ENCODE measurements at regions not wholly inside any gene's neighbourhood (a gene's known extent, or its start where the extent isn't known, plus 50 kb on each side); places are given as distances from the start of the nearest gene placed in this dataset.

GRCh38 chr11:106309070-106309684 is 231.7 kb downstream of the AASDHPPT start:
- H3K27ac ChIP-seq (ENCODE audit: insufficient read depth, low read depth, low read length) = no peak overlapping the region
- H3K4me1 ChIP-seq (ENCODE audit: control insufficient read depth, extremely low read depth, insufficient read depth, low read length) = no peaks in the 10 kb centered on the region
- ChIA-PET POLR2A (no interaction called here), CTCF (no interaction called here)
- no peak for FAIRE-seq
- no peak for DNase-seq (ENCODE audit: low read depth, low spot score)
- no peak overlapping the region for H3K4me3 ChIP-seq (replicated peaks in 1 of 3; ENCODE audit: insufficient read depth in 1 of 3, low read depth in 1 of 3, low read length in 3 of 3)
- H3K36me3 ChIP-seq (ENCODE audit: control insufficient read depth in 2 of 2, extremely low read depth in 1 of 2, insufficient read depth in 2 of 2, low read length in 2 of 2) = no peaks in the 10 kb centered on the region
- no peaks in the 10 kb centered on the region for H3K79me2 ChIP-seq (ENCODE audit: control insufficient read depth, insufficient read depth, low read length)
- no TSS peak for BruUV-seq (replicated peaks)
- H3K27me3 ChIP-seq (ENCODE audit: control insufficient read depth in 2 of 2, insufficient read depth in 2 of 2, low read length in 2 of 2) = no peaks in the 10 kb centered on the region
- no peaks in the 10 kb centered on the region for H3K9me1 ChIP-seq (replicated peaks; ENCODE audit: control insufficient read depth, extremely low read depth, insufficient read depth, low read length)
- dilution Hi-C loops (cut with MboI; ENCODE audit: extremely low pct_ligation_motif_present, low sequenced_read_pairs) = no loop called here
- no peak overlapping the region for H3K9ac ChIP-seq (replicated peaks; ENCODE audit: extremely low read depth, insufficient read depth, low read length)
- H3K4me2 ChIP-seq (ENCODE audit: insufficient read depth, low read length) = no peak overlapping the region
- H3K9me3 ChIP-seq (replicated peaks; ENCODE audit: control insufficient read depth, insufficient read depth, low read length) = no peaks in the 10 kb centered on the region
- H2AFZ ChIP-seq (ENCODE audit: low read depth, low read length) = no peak overlapping the region
- TF ChIP-seq POLR2AphosphoS5 (IDR thresholded peaks at IDR 0.05; ENCODE audit: insufficient read depth, low read depth, low read length) (no peak), MYC (IDR thresholded peaks at IDR 0.05; ENCODE audit: low read depth, low read length) (no peak), GATA2 (IDR thresholded peaks at IDR 0.05; ENCODE audit: insufficient read depth, insufficient read length, low read depth, low read length) (no peak), MAX (IDR thresholded peaks at IDR 0.05; ENCODE audit: insufficient read depth, insufficient read length) (no peak), FOS (IDR thresholded peaks at IDR 0.05; ENCODE audit: borderline replicate concordance, insufficient read depth, low read length) (no peak), POLR2A (IDR thresholded peaks at IDR 0.05; ENCODE audit: low read depth, low read length) (no peak), EZH2 (IDR thresholded peaks at IDR 0.05; ENCODE audit: borderline replicate concordance, low read depth, low read length, severe bottlenecking) (no peak), JUN (IDR thresholded peaks at IDR 0.05; ENCODE audit: borderline replicate concordance, insufficient read depth, insufficient read length, low read depth) (no peak)
- TF ChIP-seq, protein P1, sequence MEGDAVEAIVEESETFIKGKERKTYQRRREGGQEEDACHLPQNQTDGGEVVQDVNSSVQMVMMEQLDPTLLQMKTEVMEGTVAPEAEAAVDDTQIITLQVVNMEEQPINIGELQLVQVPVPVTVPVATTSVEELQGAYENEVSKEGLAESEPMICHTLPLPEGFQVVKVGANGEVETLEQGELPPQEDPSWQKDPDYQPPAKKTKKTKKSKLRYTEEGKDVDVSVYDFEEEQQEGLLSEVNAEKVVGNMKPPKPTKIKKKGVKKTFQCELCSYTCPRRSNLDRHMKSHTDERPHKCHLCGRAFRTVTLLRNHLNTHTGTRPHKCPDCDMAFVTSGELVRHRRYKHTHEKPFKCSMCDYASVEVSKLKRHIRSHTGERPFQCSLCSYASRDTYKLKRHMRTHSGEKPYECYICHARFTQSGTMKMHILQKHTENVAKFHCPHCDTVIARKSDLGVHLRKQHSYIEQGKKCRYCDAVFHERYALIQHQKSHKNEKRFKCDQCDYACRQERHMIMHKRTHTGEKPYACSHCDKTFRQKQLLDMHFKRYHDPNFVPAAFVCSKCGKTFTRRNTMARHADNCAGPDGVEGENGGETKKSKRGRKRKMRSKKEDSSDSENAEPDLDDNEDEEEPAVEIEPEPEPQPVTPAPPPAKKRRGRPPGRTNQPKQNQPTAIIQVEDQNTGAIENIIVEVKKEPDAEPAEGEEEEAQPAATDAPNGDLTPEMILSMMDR (IDR thresholded peaks at IDR 0.05; ENCODE audit: extremely low read depth in 1 of 2, insufficient read depth in 1 of 2, low read depth in 1 of 2, low read length in 2 of 2) = no peak
- no peaks in the 10 kb centered on the region for H4K20me1 ChIP-seq (replicated peaks; ENCODE audit: control insufficient read depth, extremely low read depth, insufficient read depth, low read length)
- intact Hi-C loops (cut with micrococcal nuclease) = no loop called here

Data from endothelial cell of umbilical vein (primary cell).